Fibroblast of mammary gland (primary cell): ENCODE measurements at regions not wholly inside any gene's neighbourhood (a gene's known extent, or its start where the extent isn't known, plus 50 kb on each side); places are given as distances from the start of the nearest gene placed in this dataset.
"Not testable (repeated sequence)": the region's sequence is repeated elsewhere in the genome, so short reads cannot be mapped to it uniquely, and the experiment has no call there.

Source experiments
- DNase-seq: peaks from one replicate; pipeline ENCODE4 v3.0.0-alpha.2; 2010; ENCODE audit warnings: low read depth
- H3K4me3 ChIP-seq: 2 replicates; pipeline ENCODE4 v1.5.1; 2011; ENCODE audit warnings: low read depth, mild to moderate bottlenecking, low read length, moderate library complexity; ENCODE audit not compliant: control insufficient read depth
- CTCF ChIP-seq: conservative IDR thresholded peaks from 2 replicates; pipeline ENCODE4 v1.5.1; 2011; ENCODE audit warnings: low read depth, low read length, inconsistent platforms; ENCODE audit not compliant: control insufficient read depth, insufficient read depth

GRCh38 chr5:51802551-51803184 is 419.4 kb downstream of the ISL1 start:
- TF ChIP-seq CTCF: no peak
- no peak for DNase-seq
- no peak overlapping the region for H3K4me3 ChIP-seq

GRCh38 chr5:51806677-51807076 is 423.4 kb downstream of the ISL1 start:
- DNase-seq: no peak
- no peak overlapping the region for H3K4me3 ChIP-seq
- TF ChIP-seq CTCF: no peak

GRCh38 chr5:51810592-51810991 is 427.3 kb downstream of the ISL1 start:
- TF ChIP-seq CTCF: no peak
- DNase-seq: no peak
- no peak overlapping the region for H3K4me3 ChIP-seq

- TF ChIP-seq CTCF: no peak
- H3K4me3 ChIP-seq: no peak overlapping the region
- no peak for DNase-seq
Measured at GRCh38 chr5:51811883-51812471, 428.7 kb downstream of the ISL1 start.

- DNase-seq, H3K4me3 ChIP-seq: not testable (repeated sequence)
Measured at GRCh38 chr5:51814817-51815216, 431.6 kb downstream of the ISL1 start.

- no peak overlapping the region for H3K4me3 ChIP-seq
- TF ChIP-seq CTCF: no peak
- DNase-seq: no peak
Measured at GRCh38 chr5:51816427-51816826, 433.2 kb downstream of the ISL1 start.

GRCh38 chr5:51821697-51822096 is 438.4 kb downstream of the ISL1 start:
- DNase-seq: no peak
- no peak overlapping the region for H3K4me3 ChIP-seq
- TF ChIP-seq CTCF: no peak
